Fibroblast of lung (primary cell): ENCODE measurements at regions not wholly inside any gene's neighbourhood (a gene's known extent, or its start where the extent isn't known, plus 50 kb on each side); places are given as distances from the start of the nearest gene placed in this dataset.
"Not testable (repeated sequence)": the region's sequence is repeated elsewhere in the genome, so short reads cannot be mapped to it uniquely, and the experiment has no call there.

Experiments used
- DNase-seq, 2 donors: peaks; one replicate each; pipeline versions ENCODE4 v3.0.0 to v3.0.0-alpha.2; 2010; ENCODE audit warnings: low read depth in 2 of 2
- H2AFZ ChIP-seq: 2 replicates; pipeline ENCODE4 v1.5.1; 2012; ENCODE audit warnings: low read length, control low read depth, inconsistent platforms
- H3K27ac ChIP-seq: 2 replicates; pipeline ENCODE4 v1.5.1; 2011; ENCODE audit warnings: low read length, control low read depth; ENCODE audit not compliant: insufficient read depth
- H3K27me3 ChIP-seq: 2 replicates; pipeline ENCODE4 v1.5.1; 2011; ENCODE audit warnings: mild to moderate bottlenecking, low read length; ENCODE audit not compliant: control insufficient read depth, insufficient read depth
- H3K36me3 ChIP-seq: 2 replicates; pipeline ENCODE4 v1.5.1; 2011; ENCODE audit warnings: low read length; ENCODE audit not compliant: control insufficient read depth, insufficient read depth
- H3K4me1 ChIP-seq: 2 replicates; pipeline ENCODE4 v1.5.1; 2011; ENCODE audit warnings: low read length; ENCODE audit not compliant: control insufficient read depth, insufficient read depth; ENCODE audit errors: extremely low read depth
- H3K4me2 ChIP-seq: 2 replicates; pipeline ENCODE4 v1.5.1; 2011; ENCODE audit warnings: low read length, control low read depth; ENCODE audit not compliant: insufficient read depth; ENCODE audit errors: extremely low read depth
- H3K4me3 ChIP-seq, 4 experiments: fragments of 200-600 bp in 1 of 4; sonication (generic) in 1 of 4; replicated peaks in 1 of 4; 2 replicates each; pipeline ENCODE4 v1.5.1; 2011 to 2016; ENCODE audit warnings: low read length in 4 of 4, low read depth in 3 of 4, mild to moderate bottlenecking in 3 of 4, control low read depth in 2 of 4, inconsistent platforms in 1 of 4, mixed read lengths in 1 of 4; ENCODE audit not compliant: insufficient read depth in 1 of 4; ENCODE audit errors: control extremely low read depth in 1 of 4
- H3K79me2 ChIP-seq: 2 replicates; pipeline ENCODE4 v1.5.1; 2012; ENCODE audit warnings: mild to moderate bottlenecking, low read length, inconsistent platforms; ENCODE audit not compliant: control insufficient read depth, insufficient read depth
- H3K9ac ChIP-seq: 2 replicates; pipeline ENCODE4 v1.5.1; 2011; ENCODE audit warnings: mild to moderate bottlenecking, low read length, control low read depth; ENCODE audit not compliant: insufficient read depth
- H3K9me3 ChIP-seq: 2 replicates; pipeline ENCODE4 v1.5.1; 2012; ENCODE audit warnings: low read depth, low read length; ENCODE audit not compliant: control insufficient read depth, insufficient read depth
- H4K20me1 ChIP-seq: 2 replicates; pipeline ENCODE4 v1.5.1; 2011; ENCODE audit warnings: low read length; ENCODE audit not compliant: control insufficient read depth, insufficient read depth; ENCODE audit errors: extremely low read depth
- EZH2 ChIP-seq: IDR thresholded peaks from 2 replicates; pipeline ENCODE4 v1.5.1; 2012; ENCODE audit warnings: low read length, control low read depth, mild to moderate bottlenecking; ENCODE audit errors: missing control alignments
- TF ChIP-seq, protein P1 (sequence below), 2 donors: IDR thresholded peaks in 1 of 2; conservative IDR thresholded peaks in 1 of 2; 1 replicate in 1 of 2; 2 replicates in 1 of 2; pipeline ENCODE4 v1.5.1; 2011 to 2012; ENCODE audit warnings: low read length in 2 of 2, control low read depth in 1 of 2, inconsistent platforms in 1 of 2, low read depth in 1 of 2, mild to moderate bottlenecking in 1 of 2

DNA sequence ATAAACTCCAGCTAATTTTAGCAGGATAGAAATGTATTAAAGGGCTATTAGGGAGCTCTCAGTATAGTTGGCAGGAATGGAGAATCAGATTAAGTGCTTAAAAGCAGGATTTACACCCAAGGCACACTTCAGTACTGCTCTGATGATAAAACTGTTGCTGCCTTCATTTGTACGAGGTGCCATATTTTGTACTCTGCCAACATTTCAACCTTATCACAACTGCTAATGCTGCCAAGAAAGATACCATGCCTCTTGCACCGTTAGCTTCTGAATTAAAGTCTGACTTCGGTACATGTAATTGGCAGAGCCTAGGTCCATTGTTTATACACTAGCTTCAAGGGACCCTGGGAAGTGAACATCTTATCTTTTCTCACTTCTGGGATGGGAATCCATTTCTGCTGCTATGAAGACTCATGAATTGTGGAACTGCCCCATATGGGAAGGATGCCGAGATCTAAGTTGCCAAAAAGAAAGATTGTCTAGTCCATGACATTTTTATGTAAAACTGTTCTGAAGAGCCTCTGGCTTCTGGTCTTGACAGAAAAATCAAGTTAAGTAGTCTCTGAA, 624.0 kb upstream of the IGFBP7 start:
- DNase-seq, result no peak
- no peak overlapping the region for H3K27ac ChIP-seq
- no peaks in the 10 kb centered on the region for H3K4me1 ChIP-seq
- no peaks in the 10 kb centered on the region for H3K36me3 ChIP-seq
- no peaks in the 10 kb centered on the region for H3K27me3 ChIP-seq
- TF ChIP-seq, protein P1, sequence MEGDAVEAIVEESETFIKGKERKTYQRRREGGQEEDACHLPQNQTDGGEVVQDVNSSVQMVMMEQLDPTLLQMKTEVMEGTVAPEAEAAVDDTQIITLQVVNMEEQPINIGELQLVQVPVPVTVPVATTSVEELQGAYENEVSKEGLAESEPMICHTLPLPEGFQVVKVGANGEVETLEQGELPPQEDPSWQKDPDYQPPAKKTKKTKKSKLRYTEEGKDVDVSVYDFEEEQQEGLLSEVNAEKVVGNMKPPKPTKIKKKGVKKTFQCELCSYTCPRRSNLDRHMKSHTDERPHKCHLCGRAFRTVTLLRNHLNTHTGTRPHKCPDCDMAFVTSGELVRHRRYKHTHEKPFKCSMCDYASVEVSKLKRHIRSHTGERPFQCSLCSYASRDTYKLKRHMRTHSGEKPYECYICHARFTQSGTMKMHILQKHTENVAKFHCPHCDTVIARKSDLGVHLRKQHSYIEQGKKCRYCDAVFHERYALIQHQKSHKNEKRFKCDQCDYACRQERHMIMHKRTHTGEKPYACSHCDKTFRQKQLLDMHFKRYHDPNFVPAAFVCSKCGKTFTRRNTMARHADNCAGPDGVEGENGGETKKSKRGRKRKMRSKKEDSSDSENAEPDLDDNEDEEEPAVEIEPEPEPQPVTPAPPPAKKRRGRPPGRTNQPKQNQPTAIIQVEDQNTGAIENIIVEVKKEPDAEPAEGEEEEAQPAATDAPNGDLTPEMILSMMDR (conservative IDR thresholded peaks at IDR 0.05 in 1 of 2, IDR thresholded peaks at IDR 0.05 in 1 of 2; ENCODE audit: low read depth in 1 of 2, low read length in 2 of 2), result no peak
- TF ChIP-seq EZH2, result no peak
- H3K79me2 ChIP-seq, result no peaks in the 10 kb centered on the region
- no peak overlapping the region for H3K4me2 ChIP-seq
- no peak overlapping the region for H3K4me3 ChIP-seq
- no peak overlapping the region for H3K9ac ChIP-seq
- H4K20me1 ChIP-seq, result no peaks in the 10 kb centered on the region
- no peak overlapping the region for H2AFZ ChIP-seq
- H3K9me3 ChIP-seq, result no peaks in the 10 kb centered on the region

GRCh38 chr4:57729775-57730570, 619.8 kb upstream of the IGFBP7 start:
- DNase-seq, H3K4me1 ChIP-seq, H3K27me3 ChIP-seq, H3K4me2 ChIP-seq, H2AFZ ChIP-seq, H3K79me2 ChIP-seq, H4K20me1 ChIP-seq, H3K36me3 ChIP-seq, H3K4me3 ChIP-seq, H3K27ac ChIP-seq, H3K9ac ChIP-seq, H3K9me3 ChIP-seq: not testable (repeated sequence)

DNA sequence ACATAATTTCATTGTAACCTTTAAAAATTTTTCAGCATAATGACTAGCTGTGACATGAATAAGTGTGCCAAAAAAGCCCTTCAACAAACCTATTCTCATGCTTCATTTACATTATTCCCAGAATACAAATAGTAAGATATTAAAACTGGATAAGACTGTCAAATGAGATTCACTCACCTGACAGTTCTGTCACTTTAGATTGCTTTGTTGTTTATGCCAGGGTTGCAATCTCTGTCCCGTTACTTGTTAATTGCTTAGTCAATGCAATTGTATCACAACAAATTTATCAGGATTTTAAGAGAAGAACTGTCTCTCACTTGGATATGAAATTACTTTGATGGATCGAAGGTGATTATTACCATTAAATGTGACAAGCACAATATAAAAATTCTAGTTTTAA, 616.0 kb upstream of the IGFBP7 start:
- Histone ChIP-seq H3K9me3 (no peaks in the 10 kb centered on the region), H3K27ac (no peak overlapping the region), H3K36me3 (no peaks in the 10 kb centered on the region), H4K20me1 (no peaks in the 10 kb centered on the region), H3K79me2 (no peaks in the 10 kb centered on the region), H3K9ac (no peak overlapping the region), H3K4me1 (no peaks in the 10 kb centered on the region), H2AFZ (no peak overlapping the region), H3K4me2 (no peak overlapping the region), H3K27me3 (no peaks in the 10 kb centered on the region), H3K4me3 (no peak overlapping the region)
- TF ChIP-seq, protein P1 (conservative IDR thresholded peaks at IDR 0.05 in 1 of 2, IDR thresholded peaks at IDR 0.05 in 1 of 2; ENCODE audit: low read depth in 1 of 2, low read length in 2 of 2), result no peak
- no peak for TF ChIP-seq EZH2
- DNase-seq, result no peak
